Suprapubic skin (tissue), 4 donors: ENCODE measurements at regions not wholly inside any gene's neighbourhood (a gene's known extent, or its start where the extent isn't known, plus 50 kb on each side); places are given as distances from the start of the nearest gene placed in this dataset.
A peak's percentile ranks its signal among the peaks of the same experiment; 100 is the strongest.
"Not testable (repeated sequence)": the region's sequence is repeated elsewhere in the genome, so short reads cannot be mapped to it uniquely, and the experiment has no call there.

Experiments used
- DNase-seq, 2 donors: peaks; one replicate each; pipeline ENCODE4 v3.0.0-alpha.2; 2019; ENCODE audit warnings: low spot score in 2 of 2
- H3K27ac ChIP-seq: fragments of 200-600 bp; sonication (generic); one replicate; pipeline ENCODE4 v1.5.1; 2019
- H3K27me3 ChIP-seq: fragments of 200-600 bp; sonication (generic); one replicate; pipeline ENCODE4 v1.5.1; 2019
- H3K36me3 ChIP-seq: fragments of 200-600 bp; sonication (generic); one replicate; pipeline ENCODE4 v1.5.1; 2019
- H3K4me1 ChIP-seq: fragments of 200-600 bp; sonication (generic); one replicate; pipeline ENCODE4 v1.5.1; 2019
- H3K4me3 ChIP-seq: fragments of 200-600 bp; sonication (generic); one replicate; pipeline ENCODE4 v1.5.1; 2019; ENCODE audit warnings: mild to moderate bottlenecking
- H3K9me3 ChIP-seq: fragments of 200-600 bp; sonication (generic); one replicate; pipeline ENCODE4 v1.5.1; 2019
- EP300 ChIP-seq: sonication (generic); formaldehyde crosslinking; IDR thresholded peaks from one replicate; pipeline ENCODE4 v1.6.1; 2017; ENCODE audit warnings: antibody characterized with exemption
- POLR2A ChIP-seq, 2 donors: fragments of 450-650 bp; IDR thresholded peaks; one replicate each; pipeline ENCODE4 v1.6.1; 2017; ENCODE audit warnings: antibody characterized with exemption in 2 of 2, mild to moderate bottlenecking in 2 of 2, moderate library complexity in 2 of 2
- POLR2AphosphoS5 ChIP-seq, 3 donors: sonication (generic); formaldehyde crosslinking; IDR thresholded peaks; one replicate each; pipeline ENCODE4 v1.6.1; 2017; ENCODE audit warnings: antibody characterized with exemption in 3 of 3
- WGBS: methylation state at CpG from one replicate; pipeline ENCODE4 v1.1.5; 2018; 5-methylcytosine and 5-hydroxymethylcytosine counted together
- TF ChIP-seq, protein P1 (sequence below), 2 donors: fragments of 200-600 bp in 1 of 2; fragments of 450-650 bp in 1 of 2; sonication (generic) in 1 of 2; IDR thresholded peaks; one replicate each; pipeline ENCODE4 v1.5.1; 2016 to 2019; ENCODE audit warnings: antibody characterized with exemption in 2 of 2, mild to moderate bottlenecking in 1 of 2, moderate library complexity in 1 of 2

DNA sequence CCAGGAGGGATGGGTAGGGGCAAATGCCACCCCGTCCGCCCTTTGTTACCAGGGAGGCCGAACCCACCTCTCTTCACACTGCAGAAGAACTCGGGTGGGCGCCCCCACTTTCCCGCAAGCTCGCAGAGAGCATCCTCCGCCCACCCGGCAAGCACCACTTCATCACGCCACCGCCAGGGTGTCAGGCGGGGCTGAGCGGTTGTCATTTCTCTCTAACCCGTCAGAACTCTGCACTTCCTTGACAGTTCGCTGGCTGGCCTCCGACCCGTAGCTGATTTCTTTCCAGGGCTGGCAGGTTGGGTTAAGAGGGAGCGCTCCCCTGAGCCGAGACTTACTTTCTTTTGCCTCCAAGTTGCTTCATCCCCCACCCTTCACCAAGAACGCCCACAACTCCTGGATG is 130.7 kb downstream of the CRLF3 start:
- peaks cover 16% of the 10 kb centered on the region for H3K4me1 ChIP-seq
- DNase-seq, result not testable (repeated sequence)

DNA sequence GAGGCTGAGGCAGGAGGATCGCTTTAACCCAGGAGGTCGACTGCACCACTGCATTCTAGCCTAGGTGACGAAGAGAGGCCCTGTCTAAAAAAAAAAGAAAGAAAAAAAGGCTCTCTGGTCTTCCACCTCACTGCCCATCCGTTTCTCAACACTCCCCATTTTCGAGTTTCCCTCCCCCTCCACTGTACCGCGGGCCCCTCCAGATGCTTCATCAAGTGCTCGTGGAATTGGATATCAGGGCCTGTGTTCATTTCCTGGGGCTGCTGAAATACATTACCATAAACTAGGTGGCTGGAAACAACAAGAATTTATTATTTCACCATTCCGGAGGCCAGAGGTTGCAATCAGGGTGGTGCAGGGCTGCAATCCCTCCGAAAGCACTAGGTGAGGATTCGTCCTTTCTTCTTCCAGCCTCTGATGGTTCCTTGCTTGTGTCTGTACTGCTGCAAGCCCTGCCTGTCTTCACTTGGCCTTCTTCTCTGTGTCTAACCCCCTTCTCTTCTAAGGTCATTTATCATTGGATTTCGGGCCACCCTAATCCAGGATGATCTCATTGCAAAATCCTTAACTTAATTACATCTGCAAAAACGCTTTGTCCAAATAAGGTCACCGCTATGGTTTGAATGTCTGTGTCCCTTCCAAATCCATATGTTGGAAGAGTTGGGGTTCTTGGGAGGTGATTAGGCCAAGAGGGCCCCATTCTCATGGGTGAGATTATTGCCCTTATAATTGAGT is 135.1 kb downstream of the CRLF3 start:
- 91% methylated on average over 14 of the region's 14 CpGs for WGBS
- H3K36me3 ChIP-seq, H3K27me3 ChIP-seq, H3K9me3 ChIP-seq, H3K27ac ChIP-seq, H3K4me3 ChIP-seq, DNase-seq: not testable (repeated sequence)
- H3K4me1 ChIP-seq, result peaks cover 11% of the 10 kb centered on the region

More for the DNA sequence above, 130.7 kb downstream of the CRLF3 start:
- TF ChIP-seq, protein P1, sequence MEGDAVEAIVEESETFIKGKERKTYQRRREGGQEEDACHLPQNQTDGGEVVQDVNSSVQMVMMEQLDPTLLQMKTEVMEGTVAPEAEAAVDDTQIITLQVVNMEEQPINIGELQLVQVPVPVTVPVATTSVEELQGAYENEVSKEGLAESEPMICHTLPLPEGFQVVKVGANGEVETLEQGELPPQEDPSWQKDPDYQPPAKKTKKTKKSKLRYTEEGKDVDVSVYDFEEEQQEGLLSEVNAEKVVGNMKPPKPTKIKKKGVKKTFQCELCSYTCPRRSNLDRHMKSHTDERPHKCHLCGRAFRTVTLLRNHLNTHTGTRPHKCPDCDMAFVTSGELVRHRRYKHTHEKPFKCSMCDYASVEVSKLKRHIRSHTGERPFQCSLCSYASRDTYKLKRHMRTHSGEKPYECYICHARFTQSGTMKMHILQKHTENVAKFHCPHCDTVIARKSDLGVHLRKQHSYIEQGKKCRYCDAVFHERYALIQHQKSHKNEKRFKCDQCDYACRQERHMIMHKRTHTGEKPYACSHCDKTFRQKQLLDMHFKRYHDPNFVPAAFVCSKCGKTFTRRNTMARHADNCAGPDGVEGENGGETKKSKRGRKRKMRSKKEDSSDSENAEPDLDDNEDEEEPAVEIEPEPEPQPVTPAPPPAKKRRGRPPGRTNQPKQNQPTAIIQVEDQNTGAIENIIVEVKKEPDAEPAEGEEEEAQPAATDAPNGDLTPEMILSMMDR (IDR thresholded peaks at IDR 0.05), result peak in 1 of 2 donors; percentile 42
- not testable (repeated sequence) for H3K27me3 ChIP-seq, H3K27ac ChIP-seq, H3K9me3 ChIP-seq, H3K36me3 ChIP-seq
- peak overlapping the region; percentile 7 for H3K4me3 ChIP-seq
- 9% methylated on average over 12 of the region's 20 CpGs for WGBS

DNA sequence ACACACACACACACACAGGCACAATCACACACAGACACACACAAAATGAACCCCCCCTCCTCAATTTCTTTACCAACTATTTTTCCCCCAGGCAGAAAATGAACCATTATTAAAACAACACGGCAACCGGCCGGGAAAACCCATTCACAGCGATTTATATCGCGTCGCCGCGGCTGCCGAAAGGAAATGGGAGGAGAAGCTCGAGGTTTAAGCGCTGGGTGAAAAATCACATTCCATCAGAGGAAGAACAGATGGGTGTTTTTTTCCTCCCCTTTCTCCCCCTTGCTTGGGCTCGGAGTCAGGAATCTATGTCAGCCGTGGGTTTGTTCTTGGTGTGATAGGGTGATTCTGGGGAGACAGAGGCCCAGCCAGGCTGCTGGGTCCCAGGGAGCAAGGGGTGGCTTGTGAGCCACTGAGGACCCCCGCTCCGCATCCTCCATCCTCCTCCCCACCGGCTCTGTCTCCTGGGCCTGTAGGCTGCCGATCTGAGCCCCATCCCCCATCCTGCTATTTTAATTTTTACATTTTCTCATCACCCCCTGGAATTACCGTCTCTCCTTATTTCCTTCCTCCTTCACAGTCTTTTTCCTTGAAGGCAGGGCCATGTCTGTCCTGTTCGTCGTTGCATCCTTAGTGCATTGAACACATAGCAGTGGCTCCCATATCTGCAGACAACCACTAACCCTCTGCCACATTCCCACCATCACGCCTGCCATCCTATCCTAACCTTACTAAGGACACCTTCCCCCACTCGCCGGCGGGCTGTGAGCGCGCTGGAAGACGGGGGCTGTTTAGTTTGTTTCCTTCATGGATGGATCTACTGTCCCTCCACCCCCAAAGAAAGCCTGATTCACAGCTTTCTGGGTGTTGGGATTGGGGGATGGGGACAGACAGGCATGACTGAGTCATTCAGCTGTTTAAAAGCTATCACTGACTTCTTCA is 137.7 kb downstream of the CRLF3 start:
- 34% methylated on average over 27 of the region's 28 CpGs for WGBS
- not testable (repeated sequence) for H3K4me3 ChIP-seq

DNA sequence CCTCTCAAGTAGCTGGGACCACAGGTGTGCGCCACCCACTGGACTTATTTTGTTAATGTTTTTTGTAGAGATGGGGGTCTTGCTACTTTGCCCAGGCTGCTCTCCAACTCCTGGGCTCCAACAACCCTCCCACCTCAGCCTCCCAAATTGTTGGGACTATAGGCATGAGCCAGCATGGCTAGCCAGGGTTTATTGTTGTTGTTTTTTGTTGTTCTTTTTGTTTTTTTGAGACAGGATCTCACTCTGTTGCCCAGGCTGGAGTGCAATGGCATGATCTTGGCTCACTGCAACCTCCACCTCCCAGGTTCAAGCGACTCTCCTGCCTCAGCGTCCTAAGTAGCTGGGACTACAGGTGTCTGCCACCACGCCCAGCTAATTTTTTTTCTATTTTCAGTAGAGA is 142.2 kb downstream of the CRLF3 start:
- DNase-seq, H3K36me3 ChIP-seq, H3K27ac ChIP-seq, H3K9me3 ChIP-seq, H3K4me1 ChIP-seq, H3K4me3 ChIP-seq, H3K27me3 ChIP-seq: not testable (repeated sequence)
- WGBS, result 94% methylated on average over 4 of the region's 4 CpGs

More for the DNA sequence above, 137.7 kb downstream of the CRLF3 start:
- not testable (repeated sequence) for DNase-seq, H3K27ac ChIP-seq, H3K9me3 ChIP-seq, H3K4me1 ChIP-seq, H3K27me3 ChIP-seq, H3K36me3 ChIP-seq

DNA sequence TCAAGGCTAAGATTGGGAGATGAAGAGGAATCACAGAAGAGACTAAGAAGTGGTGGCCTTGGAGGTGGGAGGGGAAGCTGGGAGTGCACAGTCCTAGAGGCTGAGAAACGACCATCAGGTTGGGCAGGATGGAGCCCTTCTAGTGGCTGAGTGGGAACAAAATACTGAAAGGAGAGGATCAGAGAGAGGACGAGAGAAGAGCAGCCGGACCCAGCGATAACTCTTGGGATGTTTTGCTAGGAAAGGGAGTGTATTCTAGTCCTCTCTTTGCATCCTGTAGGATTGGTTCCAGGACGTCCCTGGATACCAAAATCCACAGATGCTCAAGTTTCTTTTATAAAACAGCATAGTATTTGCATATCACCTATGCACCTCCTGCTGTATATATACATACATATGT is 143.8 kb downstream of the CRLF3 start:
- WGBS, result 56% methylated on average over 5 of the region's 5 CpGs
- H3K36me3 ChIP-seq, DNase-seq: not testable (repeated sequence)

DNA sequence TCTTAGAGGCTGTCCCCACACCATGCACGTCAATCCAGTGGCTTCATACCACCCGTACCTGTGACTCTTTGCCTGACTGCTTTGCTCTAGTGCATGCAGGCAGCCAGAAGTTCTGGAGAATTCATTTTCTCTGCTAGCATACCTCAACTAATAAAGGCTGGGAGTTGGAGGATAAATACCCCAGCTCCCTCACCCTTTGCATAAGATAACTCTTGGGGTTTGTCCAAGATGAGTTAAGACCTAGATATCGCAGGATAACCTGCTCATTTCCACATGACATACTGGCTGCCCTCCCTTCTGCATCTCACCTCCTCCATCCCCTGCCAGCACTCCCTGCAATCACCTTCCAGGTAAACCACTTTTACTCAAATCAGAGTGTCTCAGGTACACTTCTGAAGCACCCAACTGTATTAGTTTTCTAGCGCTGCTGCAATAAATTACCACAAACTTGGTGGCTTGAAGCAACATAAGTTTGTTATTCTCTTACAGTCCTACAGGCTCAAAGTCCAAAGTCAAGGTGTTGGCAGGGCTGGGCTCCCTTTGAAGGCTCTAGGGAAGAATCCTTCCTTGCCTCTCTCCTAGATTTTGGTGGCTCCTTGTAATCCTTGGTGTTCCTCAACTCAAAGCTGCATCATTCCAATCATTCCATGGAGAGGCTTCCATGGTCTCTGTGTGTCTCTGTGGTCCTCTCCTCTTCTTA is 146.8 kb downstream of the CRLF3 start:
- 90% methylated on average over 4 of the region's 4 CpGs for WGBS
- Histone ChIP-seq H3K9me3 (peaks cover 3% of the 10 kb centered on the region), H3K27ac (no peak overlapping the region), H3K36me3 (no peaks in the 10 kb centered on the region), H3K27me3 (no peaks in the 10 kb centered on the region), H3K4me1 (no peaks in the 10 kb centered on the region), H3K4me3 (no peak overlapping the region)
- no peak for DNase-seq
- TF ChIP-seq POLR2A (IDR thresholded peaks at IDR 0.05) (no peak), POLR2AphosphoS5 (IDR thresholded peaks at IDR 0.05) (no peak), EP300 (no peak)
- TF ChIP-seq, protein P1 (IDR thresholded peaks at IDR 0.05), result no peak

More for the DNA sequence above, 143.8 kb downstream of the CRLF3 start:
- H3K4me3 ChIP-seq, H3K27ac ChIP-seq, H3K27me3 ChIP-seq, H3K9me3 ChIP-seq, H3K4me1 ChIP-seq: not testable (repeated sequence)

DNA sequence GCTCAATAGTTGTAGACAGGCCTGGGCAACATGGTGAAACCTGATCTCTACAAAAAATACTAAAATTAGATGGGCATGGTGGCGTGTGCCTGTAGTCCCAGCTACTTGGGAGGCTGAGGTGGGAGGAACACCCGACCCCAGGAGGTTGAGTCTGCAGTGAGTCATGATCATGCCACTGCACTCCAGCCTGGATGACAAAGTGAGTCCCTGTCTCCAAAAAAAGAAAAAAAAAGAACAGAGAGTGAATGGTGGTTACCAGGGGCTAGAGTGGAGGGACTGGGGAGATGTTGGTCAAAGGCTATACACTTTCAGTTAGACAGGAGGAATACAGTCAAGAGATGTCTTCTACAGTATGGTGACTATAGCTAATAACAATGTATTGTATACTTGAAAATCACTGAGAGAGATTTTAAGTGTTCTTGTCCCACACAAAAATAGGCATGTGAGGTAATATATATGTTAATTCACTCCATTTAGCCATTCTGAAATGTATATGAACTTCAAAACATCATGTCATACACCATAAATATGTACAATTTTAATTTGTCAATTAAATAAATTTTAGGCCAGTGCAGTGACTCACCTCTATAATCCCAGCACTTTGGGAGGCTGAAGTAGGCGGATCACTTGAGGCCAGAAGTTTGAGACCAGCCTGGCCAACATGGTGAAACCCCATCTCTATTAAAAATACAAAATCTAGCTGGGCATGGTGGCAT is 148.6 kb downstream of the CRLF3 start:
- H3K36me3 ChIP-seq, H3K27ac ChIP-seq, H3K9me3 ChIP-seq, DNase-seq, H3K27me3 ChIP-seq, H3K4me3 ChIP-seq, H3K4me1 ChIP-seq: not testable (repeated sequence)
- 86% methylated on average over 3 of the region's 3 CpGs for WGBS

DNA sequence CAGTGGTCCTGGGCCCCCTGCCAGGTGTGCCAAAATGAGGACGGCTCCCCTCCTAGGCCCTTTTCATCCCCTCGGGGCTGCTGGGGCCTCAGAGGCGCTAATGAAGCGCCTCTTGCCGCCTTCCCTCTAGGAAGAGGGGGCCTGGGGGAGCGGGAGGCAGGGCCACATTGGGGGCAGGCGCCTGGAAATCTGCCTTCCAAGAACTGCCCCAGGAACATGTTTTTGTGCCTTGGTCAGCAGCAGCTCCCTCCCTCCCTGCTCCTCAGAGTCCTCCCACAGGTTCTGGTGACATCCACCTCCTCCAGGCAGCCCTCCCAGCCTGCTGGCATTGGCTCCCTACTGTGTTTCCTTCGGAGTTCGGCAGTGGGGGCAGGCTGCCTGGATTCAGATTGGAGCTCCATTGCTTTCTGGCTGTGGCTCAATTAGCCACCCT is 155.3 kb downstream of the CRLF3 start:
- WGBS, result no CpG with 5 or more reads among the region's 9 CpGs
- H3K27ac ChIP-seq, H3K36me3 ChIP-seq, DNase-seq, H3K9me3 ChIP-seq, H3K27me3 ChIP-seq, H3K4me3 ChIP-seq, H3K4me1 ChIP-seq: not testable (repeated sequence)

DNA sequence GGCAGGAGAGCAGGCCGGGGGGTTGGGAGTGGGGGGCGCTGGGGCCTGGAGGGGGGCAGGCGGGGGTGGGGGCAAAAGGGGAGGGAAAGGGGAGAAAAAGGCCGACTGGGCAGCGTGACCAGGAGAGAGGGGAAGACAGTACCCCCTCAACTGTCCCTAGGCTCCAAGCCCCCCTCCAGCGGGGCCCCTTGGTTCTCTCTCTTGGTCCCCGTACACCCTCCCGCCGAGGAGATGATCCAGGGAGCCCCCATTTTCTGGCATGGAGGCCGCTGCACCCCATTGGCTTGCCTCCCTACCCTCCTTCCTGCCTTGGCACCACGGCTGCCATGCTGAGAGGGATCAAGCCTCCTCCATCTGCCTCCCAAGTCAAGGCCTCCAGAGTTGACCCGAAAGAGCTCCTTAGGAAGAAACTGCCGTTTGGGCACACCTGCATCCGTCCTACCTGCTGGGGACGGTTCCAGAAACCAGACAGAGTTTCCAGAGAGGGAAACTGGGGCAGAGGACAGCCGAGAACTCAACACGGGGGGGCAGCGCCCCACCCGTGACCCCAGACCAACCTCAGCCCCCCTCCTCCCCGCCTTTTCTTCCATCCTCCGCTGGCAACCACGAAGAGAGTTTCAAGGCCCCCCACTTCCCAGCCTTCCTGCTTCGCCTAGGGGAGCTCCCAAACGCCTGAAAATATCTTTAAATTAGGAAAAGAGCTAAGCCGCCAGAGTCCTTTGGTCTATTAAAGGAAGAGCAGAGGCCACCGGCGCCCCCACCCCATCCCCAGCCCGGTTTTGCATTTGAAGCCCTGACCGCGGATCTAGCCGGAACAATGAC is 155.9 kb downstream of the CRLF3 start:
- not testable (repeated sequence) for H3K27ac ChIP-seq, H3K27me3 ChIP-seq, H3K36me3 ChIP-seq, DNase-seq, H3K4me1 ChIP-seq, H3K9me3 ChIP-seq
- peak overlapping the region; percentile 50 for H3K4me3 ChIP-seq
- WGBS, result no CpG with 5 or more reads among the region's 31 CpGs
